ENCODE measurements at regions not wholly inside any gene's neighbourhood (a gene's known extent, or its start where the extent isn't known, plus 50 kb on each side); places are given as distances from the start of the nearest gene placed in this dataset.

- DNase-seq (ENCODE audit: low read depth, low spot score): no peak
- no peak overlapping the region for H3K4me3 ChIP-seq (ENCODE audit: low read length)
These were observed 503.0 kb downstream of the PCDH17 start for GRCh38 chr13:58134525-58134924.

GRCh38 chr13:58142952-58143351 is 511.4 kb downstream of the PCDH17 start:
- DNase-seq (ENCODE audit: low read depth, low spot score): no peak
- no peak overlapping the region for H3K4me3 ChIP-seq (ENCODE audit: low read length)

DNA sequence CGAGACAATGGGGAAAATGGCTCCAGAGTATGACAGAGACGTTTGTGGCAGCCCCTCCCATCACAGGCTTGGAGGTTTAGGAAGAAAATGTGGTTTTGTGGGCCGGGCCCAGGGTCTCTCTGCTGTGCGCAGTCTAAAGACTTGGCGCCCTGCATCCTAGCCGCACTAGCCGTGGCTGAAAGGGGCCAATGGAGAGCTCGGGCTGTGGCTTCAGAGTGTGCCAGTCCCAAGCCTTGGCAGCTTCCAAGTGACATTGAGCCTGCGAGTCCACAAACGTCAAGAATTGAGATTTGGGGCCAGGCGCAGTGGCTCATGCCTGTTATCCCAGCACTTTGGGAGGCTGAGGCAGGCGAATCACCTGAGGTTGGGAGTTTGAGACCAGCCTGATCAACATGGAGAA is 513.1 kb downstream of the PCDH17 start:
- no peak for DNase-seq (ENCODE audit: low read depth, low spot score)
- H3K4me3 ChIP-seq (ENCODE audit: low read length): no peak overlapping the region

DNA sequence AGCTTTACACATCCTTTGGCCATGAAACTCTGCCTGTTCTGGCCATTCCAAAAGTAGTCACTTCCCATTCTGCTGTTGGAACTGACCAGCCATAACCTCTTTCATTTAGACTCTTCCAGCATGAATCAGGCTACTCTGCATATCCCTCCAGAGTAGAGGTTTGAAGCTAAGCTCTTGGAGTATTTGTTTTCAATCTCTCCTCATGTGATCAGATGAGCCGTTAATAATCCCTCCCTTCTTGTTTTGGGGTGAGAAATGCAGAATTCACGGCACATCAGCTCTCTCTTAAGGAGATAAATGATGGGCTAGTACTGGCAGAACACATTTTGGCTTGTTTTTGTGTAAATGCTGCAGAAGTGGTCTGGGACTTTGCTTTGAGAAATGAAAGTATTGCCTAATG is 519.9 kb downstream of the PCDH17 start:
- H3K4me3 ChIP-seq (ENCODE audit: low read length): no peak overlapping the region

GRCh38 chr13:58160980-58161379 is 529.4 kb downstream of the PCDH17 start:
- H3K4me3 ChIP-seq (ENCODE audit: low read length): no peak overlapping the region
- no peak for DNase-seq (ENCODE audit: low read depth, low spot score)

More for the DNA sequence above, 519.9 kb downstream of the PCDH17 start:
- no peak for DNase-seq (ENCODE audit: low read depth, low spot score)

DNA sequence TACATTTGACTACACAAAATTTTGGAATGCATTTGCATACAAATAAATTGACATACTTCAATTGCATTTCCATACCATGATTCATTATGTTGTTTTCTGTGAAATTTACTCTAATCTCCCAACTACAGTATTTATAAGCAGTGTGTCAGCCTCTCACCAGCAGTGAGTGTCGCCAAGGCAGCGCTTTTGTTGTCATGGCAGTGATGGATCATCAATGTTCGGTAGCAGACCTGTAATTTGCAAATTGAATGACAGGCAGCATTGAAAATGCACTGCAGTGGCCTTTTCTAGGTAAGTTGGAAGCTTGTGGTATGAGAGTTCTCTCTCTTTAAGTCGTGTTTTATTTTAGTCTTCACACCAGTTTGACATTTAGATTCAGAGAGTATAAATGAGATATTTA is 534.1 kb downstream of the PCDH17 start:
- no peak overlapping the region for H3K4me3 ChIP-seq (ENCODE audit: low read length)
- DNase-seq (ENCODE audit: low read depth, low spot score): no peak

DNA sequence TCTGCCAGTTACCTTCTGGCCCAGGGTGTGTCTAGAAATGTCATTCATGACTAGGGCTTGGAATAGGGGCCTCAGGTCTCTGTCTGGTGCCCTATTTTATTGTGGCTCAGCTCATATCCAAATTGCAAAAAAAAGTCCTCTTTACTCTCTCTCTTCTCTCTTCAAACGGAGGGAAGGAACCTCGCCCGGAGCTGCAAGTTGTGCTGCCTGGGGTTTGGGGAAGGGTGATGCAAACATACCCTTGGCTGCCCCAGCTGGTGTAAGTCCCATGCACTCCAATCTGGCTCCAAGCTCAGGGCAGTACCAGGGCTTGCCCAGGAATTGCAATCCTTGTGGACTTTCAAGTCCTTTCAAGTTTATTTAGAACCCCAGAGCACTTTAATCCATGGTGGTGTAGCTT is 549.6 kb downstream of the PCDH17 start:
- H3K4me3 ChIP-seq (ENCODE audit: low read length): no peak overlapping the region

DNA sequence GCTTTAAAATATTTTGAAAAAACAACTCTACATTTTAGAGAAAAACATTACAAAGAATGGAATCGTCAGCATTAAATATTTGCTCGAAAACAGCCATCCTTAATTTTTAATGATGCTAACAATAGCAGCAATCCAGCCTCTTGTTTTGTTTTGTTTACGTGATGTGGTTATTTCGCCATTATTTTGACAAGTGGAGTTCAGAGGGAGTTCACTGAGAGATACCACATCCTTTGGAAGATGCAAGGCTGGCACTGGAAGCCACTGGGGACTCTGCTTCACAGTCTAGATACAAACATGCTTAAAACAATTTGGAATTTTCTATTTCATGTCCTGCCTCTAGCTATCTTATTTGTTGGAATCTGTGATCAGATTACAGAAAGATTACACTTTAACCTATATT is 556.3 kb downstream of the PCDH17 start:
- no peak for DNase-seq (ENCODE audit: low read depth, low spot score)
- no peak overlapping the region for H3K4me3 ChIP-seq (ENCODE audit: low read length)

More for the DNA sequence above, 549.6 kb downstream of the PCDH17 start:
- DNase-seq (ENCODE audit: low read depth, low spot score): no peak

GRCh38 chr13:58190577-58190976 is 559.0 kb downstream of the PCDH17 start:
- no peak for DNase-seq (ENCODE audit: low read depth, low spot score)
- H3K4me3 ChIP-seq (ENCODE audit: low read length): no peak overlapping the region

DNA sequence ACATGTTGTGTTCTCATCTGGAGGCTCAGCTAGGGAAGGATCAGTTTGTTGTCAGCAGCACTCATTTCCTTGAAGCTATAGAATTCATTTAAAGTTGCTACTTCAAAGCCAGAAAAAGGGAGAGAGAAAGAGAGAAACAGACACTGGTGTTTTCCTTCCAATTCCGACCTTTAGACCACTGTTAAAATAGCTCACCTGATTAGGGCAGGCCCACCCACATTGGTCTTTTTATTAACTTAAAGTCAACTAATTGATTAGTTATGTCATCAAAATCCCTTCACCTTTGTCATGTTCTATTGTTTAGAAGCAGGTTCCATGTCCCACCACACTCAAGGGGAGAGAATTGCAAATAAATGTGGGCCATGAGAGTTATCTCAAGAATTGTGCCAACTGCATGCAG is 560.2 kb downstream of the PCDH17 start:
- no peak for DNase-seq (ENCODE audit: low read depth, low spot score)
- H3K4me3 ChIP-seq (ENCODE audit: low read length): no peak overlapping the region

DNA sequence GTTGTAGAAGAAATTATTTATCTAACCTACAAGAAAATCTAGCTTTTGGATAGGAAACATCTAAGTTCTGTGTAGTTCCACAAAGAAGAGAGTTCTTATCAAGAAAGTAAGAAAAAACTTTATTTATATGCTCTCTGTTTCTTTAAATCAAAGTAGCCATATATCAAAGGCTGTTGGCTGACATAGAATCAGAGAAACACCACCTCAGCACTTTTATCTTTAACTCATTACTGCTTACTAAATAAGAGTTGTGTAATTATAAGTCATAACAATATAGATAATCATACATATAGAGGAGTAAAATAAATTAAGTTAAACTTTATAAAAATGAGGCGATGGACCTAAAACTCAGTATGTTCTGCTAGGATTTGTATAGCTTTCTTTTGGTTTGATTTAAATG is 570.6 kb downstream of the PCDH17 start:
- DNase-seq (ENCODE audit: low read depth, low spot score): no peak
- no peak overlapping the region for H3K4me3 ChIP-seq (ENCODE audit: low read length)

GRCh38 chr13:58207501-58207900 is 576.0 kb downstream of the PCDH17 start:
- DNase-seq (ENCODE audit: low read depth, low spot score): no peak
- no peak overlapping the region for H3K4me3 ChIP-seq (ENCODE audit: low read length)

DNA sequence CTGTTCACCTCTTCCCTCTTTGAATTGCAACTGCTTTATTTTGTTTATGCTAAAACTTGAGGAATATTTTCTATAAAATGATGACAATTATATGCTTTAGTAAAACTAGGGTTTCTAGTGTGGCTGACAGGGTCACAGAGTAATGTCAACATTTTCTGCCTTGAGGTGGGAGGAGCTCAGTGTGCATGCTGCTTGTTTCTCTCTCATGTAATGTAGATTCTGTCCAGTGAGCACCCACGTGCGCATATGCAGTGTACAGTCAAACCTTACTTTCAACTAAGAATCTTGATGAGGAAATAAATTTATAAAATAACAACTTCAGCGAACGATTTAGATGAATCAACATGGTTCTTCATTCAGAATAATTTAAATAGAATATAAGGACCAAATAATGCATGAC is 603.9 kb downstream of the PCDH17 start:
- H3K4me3 ChIP-seq (ENCODE audit: low read length): no peak overlapping the region
- DNase-seq (ENCODE audit: low read depth, low spot score): no peak

- no peak overlapping the region for H3K4me3 ChIP-seq (ENCODE audit: low read length)
- DNase-seq (ENCODE audit: low read depth, low spot score): no peak
These were observed 607.6 kb downstream of the PCDH17 start for GRCh38 chr13:58238972-58239773.

GRCh38 chr13:58239774-58240268 is 608.3 kb downstream of the PCDH17 start:
- DNase-seq (ENCODE audit: low read depth, low spot score): no peak
- H3K4me3 ChIP-seq (ENCODE audit: low read length): no peak overlapping the region

DNA sequence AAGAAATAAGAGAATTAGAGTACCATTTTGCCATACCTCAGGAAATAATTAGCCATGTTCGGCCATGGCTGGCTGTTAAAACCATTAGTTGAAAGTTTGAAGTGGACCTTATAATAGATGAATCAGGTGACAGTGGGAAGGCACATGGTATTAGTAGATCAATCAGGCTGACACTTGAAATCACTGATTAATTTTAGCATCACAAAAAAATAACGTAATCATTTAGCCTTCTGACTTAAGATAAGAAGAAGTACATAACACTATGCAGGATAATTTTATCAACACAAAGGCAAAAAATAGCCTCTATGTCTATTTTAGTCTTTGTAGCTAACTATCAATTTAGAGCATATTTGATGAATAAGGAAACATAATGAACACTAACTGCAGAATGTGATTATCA is 615.5 kb downstream of the PCDH17 start:
- DNase-seq (ENCODE audit: low read depth, low spot score): no peak
- H3K4me3 ChIP-seq (ENCODE audit: low read length): no peak overlapping the region

DNA sequence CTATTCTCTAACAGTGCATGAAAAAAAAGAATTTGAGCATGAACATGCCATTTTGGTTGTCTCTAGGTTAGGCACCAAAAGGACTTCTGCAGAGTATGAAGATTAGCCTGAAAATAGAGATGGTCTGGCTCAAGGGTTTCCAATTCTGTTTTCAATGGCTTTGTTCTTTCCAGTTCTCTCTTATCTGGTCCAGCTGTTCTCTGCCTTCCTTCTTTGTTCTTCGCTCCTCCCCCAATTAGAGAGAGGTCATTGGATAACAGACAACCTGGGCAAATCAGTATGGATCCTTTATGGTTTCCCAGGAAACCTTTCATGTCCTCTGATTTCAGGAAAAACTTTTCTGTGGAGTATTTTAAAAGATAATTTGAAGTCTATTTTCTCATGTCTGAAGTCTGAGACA is 623.4 kb downstream of the PCDH17 start:
- no peak for DNase-seq (ENCODE audit: low read depth, low spot score)
- H3K4me3 ChIP-seq (ENCODE audit: low read length): no peak overlapping the region

- DNase-seq (ENCODE audit: low read depth, low spot score): no peak
- no peak overlapping the region for H3K4me3 ChIP-seq (ENCODE audit: low read length)
These were observed 634.7 kb downstream of the PCDH17 start for GRCh38 chr13:58266271-58266670.

DNA sequence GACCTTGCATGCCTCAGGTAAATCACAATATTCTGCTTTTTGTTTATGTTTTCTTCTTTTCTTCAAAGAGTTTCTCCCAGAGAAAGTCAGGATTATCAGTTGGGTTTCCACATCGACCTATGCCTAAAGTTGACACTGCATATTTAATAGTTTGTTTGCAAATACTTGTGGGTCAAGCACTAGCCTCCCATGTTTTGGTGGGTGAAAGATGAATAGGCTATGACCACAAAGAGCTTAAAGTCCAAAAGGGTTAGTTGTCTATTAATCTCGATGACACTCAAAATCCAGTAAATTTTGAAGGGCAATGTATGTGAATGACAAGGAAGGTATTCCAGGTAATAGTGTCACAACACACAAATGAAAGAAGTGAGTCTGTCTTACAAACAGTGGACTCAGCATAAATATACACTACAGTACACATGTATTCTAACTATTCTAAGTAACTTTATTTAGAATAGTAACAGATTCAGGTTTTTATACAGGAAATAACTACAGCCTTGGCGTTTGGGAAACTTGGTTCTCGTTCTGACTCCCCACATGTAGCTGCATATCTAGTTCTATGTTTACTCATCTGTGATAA is 667.1 kb downstream of the PCDH17 start:
- no peak overlapping the region for H3K4me3 ChIP-seq (ENCODE audit: low read length)
- DNase-seq (ENCODE audit: low read depth, low spot score): no peak

DNA sequence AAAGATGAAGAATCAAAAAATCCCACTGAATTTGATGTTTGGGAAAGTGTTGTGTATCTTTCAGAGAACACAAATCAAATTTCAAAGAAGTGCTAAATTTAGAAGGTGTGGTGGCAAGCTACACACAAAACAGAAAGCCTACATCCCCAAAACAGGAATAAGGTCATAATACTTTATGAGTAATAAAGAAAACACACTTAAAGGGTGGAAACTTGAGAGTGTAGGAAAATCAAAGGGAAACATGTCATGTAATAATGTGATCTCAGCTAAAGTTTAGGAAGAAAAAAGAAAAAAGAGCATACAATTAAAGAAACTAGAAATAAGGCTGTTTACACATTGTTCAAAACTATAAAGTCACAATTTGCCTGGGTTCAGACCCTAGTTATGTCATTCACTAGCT is 668.7 kb downstream of the PCDH17 start:
- H3K4me3 ChIP-seq (ENCODE audit: low read length): no peak overlapping the region
- no peak for DNase-seq (ENCODE audit: low read depth, low spot score)
